ENCODE measurements at regions not wholly inside any gene's neighbourhood (a gene's known extent, or its start where the extent isn't known, plus 50 kb on each side); places are given as distances from the start of the nearest gene placed in this dataset.

DNA sequence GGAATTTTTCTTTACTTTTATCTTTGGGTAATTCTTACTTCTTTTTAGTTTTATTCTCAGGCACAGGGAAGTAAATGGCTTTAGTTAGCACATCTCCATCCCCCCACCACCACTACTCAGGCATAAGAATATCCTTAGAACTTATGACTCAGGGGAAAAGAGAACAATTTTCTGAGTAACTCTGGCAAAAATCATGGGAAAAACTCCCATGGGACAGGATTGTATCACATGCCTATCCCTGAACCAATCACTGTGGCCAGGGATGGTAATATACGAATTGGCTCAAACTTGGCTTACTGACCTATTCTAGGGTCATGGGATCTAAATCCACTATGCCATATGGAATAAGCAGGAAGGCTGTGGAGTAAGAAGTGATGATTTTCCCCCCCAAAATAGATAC lies 339.1 kb downstream of the BTBD3 start:
- TF ChIP-seq, protein P1, sequence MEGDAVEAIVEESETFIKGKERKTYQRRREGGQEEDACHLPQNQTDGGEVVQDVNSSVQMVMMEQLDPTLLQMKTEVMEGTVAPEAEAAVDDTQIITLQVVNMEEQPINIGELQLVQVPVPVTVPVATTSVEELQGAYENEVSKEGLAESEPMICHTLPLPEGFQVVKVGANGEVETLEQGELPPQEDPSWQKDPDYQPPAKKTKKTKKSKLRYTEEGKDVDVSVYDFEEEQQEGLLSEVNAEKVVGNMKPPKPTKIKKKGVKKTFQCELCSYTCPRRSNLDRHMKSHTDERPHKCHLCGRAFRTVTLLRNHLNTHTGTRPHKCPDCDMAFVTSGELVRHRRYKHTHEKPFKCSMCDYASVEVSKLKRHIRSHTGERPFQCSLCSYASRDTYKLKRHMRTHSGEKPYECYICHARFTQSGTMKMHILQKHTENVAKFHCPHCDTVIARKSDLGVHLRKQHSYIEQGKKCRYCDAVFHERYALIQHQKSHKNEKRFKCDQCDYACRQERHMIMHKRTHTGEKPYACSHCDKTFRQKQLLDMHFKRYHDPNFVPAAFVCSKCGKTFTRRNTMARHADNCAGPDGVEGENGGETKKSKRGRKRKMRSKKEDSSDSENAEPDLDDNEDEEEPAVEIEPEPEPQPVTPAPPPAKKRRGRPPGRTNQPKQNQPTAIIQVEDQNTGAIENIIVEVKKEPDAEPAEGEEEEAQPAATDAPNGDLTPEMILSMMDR (IDR thresholded peaks at IDR 0.05; ENCODE audit: poor library complexity), result no peak
- TF ChIP-seq EZH2 (IDR thresholded peaks at IDR 0.05; ENCODE audit: borderline replicate concordance) (no peak), EZH2phosphoT487 (IDR thresholded peaks at IDR 0.05; ENCODE audit: low read depth, severe bottlenecking, unreplicated experiment) (no peak)

Data from hepatocyte (in vitro differentiated cells).